ENCODE measurements at regions not wholly inside any gene's neighbourhood (a gene's known extent, or its start where the extent isn't known, plus 50 kb on each side); places are given as distances from the start of the nearest gene placed in this dataset.

DNA sequence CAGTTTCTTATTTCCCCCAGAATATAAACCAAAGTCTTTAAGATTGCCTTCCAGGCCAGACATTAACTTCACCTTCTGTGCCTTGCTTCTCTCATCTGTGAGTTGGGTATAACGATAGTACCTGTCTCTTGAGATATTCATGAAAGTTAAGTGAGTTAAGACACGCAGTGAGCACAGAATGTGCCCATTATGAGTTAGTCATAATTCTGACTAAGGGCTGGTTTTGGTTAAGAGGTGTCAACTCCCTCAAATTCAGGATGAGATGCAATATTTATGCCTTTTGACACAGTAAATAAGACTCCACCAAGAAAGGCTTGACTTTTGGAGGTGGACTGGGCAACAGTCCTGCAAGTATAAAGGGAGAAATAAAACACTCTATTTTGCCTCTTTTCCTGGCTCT is 528.7 kb upstream of the IGFBP3 start:
- Histone ChIP-seq H2BK20ac (ENCODE audit: low read length) (no peak overlapping the region), H3K79me2 (ENCODE audit: control insufficient read depth in 1 of 2, insufficient read depth in 2 of 2, low read length in 2 of 2) (no peaks in the 10 kb centered on the region), H2BK5ac (ENCODE audit: low read depth, low read length) (no peak overlapping the region), H3K23me2 (ENCODE audit: low read depth, low read length) (no peaks in the 10 kb centered on the region), H3K9ac (replicated peaks in 1 of 4; ENCODE audit: extremely low read depth in 1 of 4, low read depth in 3 of 4, low read length in 3 of 4) (no peak overlapping the region), H2BK120ac (replicated peaks; ENCODE audit: low read depth, low read length) (no peak overlapping the region), H4K91ac (replicated peaks; ENCODE audit: insufficient read length, low read length) (no peak overlapping the region), H3K36me3 (ENCODE audit: control insufficient read depth in 2 of 4, insufficient read depth in 4 of 4, low read length in 3 of 4) (no peaks in the 10 kb centered on the region), H3K4me1 (replicated peaks in 1 of 4; ENCODE audit: control insufficient read depth in 3 of 4, insufficient read depth in 4 of 4, low read length in 3 of 4) (no peaks in the 10 kb centered on the region), H2AFZ (ENCODE audit: low read length) (no peak overlapping the region), H4K5ac (ENCODE audit: insufficient read length, low read depth, low read length) (no peak overlapping the region), H4K8ac (ENCODE audit: extremely low read depth, insufficient read depth, low read length) (no peak overlapping the region), H3K4me3 (ENCODE audit: extremely low read depth in 1 of 4, insufficient read depth in 2 of 4, low read depth in 3 of 4, low read length in 4 of 4) (no peak overlapping the region), H3K9me3 (ENCODE audit: insufficient read depth in 2 of 2, low read depth in 1 of 2, low read length in 1 of 2) (peaks cover 0 to 2% of the 10 kb centered on the region in 2 experiments; a peak in 1 of 4 replicates), H3K56ac (replicated peaks; ENCODE audit: insufficient read length, low read depth, low read length) (no peak overlapping the region), H3K4ac (replicated peaks; ENCODE audit: insufficient read length, low read depth, low read length) (no peak overlapping the region), H3K23ac (ENCODE audit: insufficient read length) (no peak overlapping the region), H3K27me3 (replicated peaks in 1 of 4; ENCODE audit: control insufficient read depth in 3 of 4, extremely low read depth in 1 of 4, insufficient read depth in 3 of 4, low read length in 3 of 4) (no peaks in the 10 kb centered on the region), H2BK15ac (ENCODE audit: low read length) (no peak overlapping the region), H2BK12ac (ENCODE audit: low read depth, low read length) (no peak overlapping the region), H3K79me1 (ENCODE audit: low read depth, low read length) (no peaks in the 10 kb centered on the region), H3K4me2 (ENCODE audit: insufficient read depth in 1 of 2, low read depth in 2 of 2, low read length in 2 of 2) (no peak overlapping the region), H3K27ac (ENCODE audit: low read depth, low read length) (no peak overlapping the region), H3K18ac (ENCODE audit: extremely low read depth, low read length) (no peak overlapping the region), H2AK5ac (ENCODE audit: low read depth, low read length) (no peak overlapping the region), H4K20me1 (replicated peaks in 1 of 2; ENCODE audit: control insufficient read depth in 1 of 2, insufficient read depth in 2 of 2, low read length in 2 of 2) (no peaks in the 10 kb centered on the region), H3K14ac (ENCODE audit: insufficient read length) (no peak overlapping the region)
- TF ChIP-seq SIRT6 (IDR thresholded peaks at IDR 0.05; ENCODE audit: low read length) (no peak), TAF7 (optimal IDR thresholded peaks at IDR 0.05; ENCODE audit: borderline replicate concordance, low read depth, low read length) (no peak), JUND (IDR thresholded peaks at IDR 0.05; ENCODE audit: low read length) (no peak), RBBP5 (IDR thresholded peaks at IDR 0.05; ENCODE audit: borderline replicate concordance, low read depth, low read length) (no peak), SP1 (IDR thresholded peaks at IDR 0.05; ENCODE audit: low read depth, low read length) (no peak), SP2 (IDR thresholded peaks at IDR 0.05; ENCODE audit: low read length) (no peak)
- no peak for FAIRE-seq
- no peak for DNase-seq (ENCODE audit: low read depth in 1 of 2, low spot score in 2 of 2)
- WGBS, 2 experiments (ENCODE audit: extremely low coverage in 1 of 2, insufficient coverage in 1 of 2, insufficient read length in 1 of 2, insufficient replicate concordance in 2 of 2, low coverage in 1 of 2, low lambda C conversion rate in 2 of 2, missing lambda C conversion rate in 1 of 2) = 93% methylated on average over 2 of the region's 2 CpGs; no CpG with 5 or more reads in 1 of the 2 experiments
- POLR2A ChIA-PET (ENCODE audit: partially characterized antibody) = no interaction called here
- CTCF ChIA-PET (ENCODE audit: partially characterized antibody) = no interaction called here

All from H1 (cell line).